ENCODE measurements at regions not wholly inside any gene's neighbourhood (a gene's known extent, or its start where the extent isn't known, plus 50 kb on each side); places are given as distances from the start of the nearest gene placed in this dataset.

DNA sequence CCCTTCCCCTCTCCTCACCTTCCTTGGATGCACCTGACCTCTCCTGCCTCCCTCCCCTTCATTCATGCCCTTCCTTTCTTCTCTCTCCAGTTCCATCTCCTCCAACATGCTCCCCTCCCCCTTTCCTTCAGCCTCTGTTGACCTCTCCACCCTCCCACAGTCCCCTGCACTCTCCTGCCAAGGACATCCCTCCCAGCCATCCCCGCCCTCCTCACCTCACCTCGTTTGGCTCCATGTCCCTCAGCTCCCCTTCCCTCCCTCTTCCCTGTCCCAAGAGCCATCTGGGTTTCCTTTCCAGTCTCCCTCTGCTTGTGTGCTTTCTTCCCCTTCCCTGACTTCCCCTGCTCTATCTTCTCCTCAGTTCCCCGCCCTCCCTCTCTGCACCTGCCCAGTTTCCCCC is 819.7 kb downstream of the KCNJ18 start:
- H3K27ac Mint-ChIP-seq (ENCODE audit: unreplicated experiment) = no peak overlapping the region
- H3K36me3 Mint-ChIP-seq (ENCODE audit: low read depth, unreplicated experiment) = peaks cover 11% of the 10 kb centered on the region
- H3K9me3 Mint-ChIP-seq (ENCODE audit: unreplicated experiment) = peaks cover 30% of the 10 kb centered on the region
- no peak for DNase-seq (ENCODE audit: low spot score)
- H3K4me1 Mint-ChIP-seq (ENCODE audit: unreplicated experiment) = no peaks in the 10 kb centered on the region
- H3K4me3 Mint-ChIP-seq (ENCODE audit: unreplicated experiment) = no peak overlapping the region
- H3K27me3 Mint-ChIP-seq (ENCODE audit: unreplicated experiment) = peaks cover 14% of the 10 kb centered on the region
- TF ChIP-seq, protein P1, sequence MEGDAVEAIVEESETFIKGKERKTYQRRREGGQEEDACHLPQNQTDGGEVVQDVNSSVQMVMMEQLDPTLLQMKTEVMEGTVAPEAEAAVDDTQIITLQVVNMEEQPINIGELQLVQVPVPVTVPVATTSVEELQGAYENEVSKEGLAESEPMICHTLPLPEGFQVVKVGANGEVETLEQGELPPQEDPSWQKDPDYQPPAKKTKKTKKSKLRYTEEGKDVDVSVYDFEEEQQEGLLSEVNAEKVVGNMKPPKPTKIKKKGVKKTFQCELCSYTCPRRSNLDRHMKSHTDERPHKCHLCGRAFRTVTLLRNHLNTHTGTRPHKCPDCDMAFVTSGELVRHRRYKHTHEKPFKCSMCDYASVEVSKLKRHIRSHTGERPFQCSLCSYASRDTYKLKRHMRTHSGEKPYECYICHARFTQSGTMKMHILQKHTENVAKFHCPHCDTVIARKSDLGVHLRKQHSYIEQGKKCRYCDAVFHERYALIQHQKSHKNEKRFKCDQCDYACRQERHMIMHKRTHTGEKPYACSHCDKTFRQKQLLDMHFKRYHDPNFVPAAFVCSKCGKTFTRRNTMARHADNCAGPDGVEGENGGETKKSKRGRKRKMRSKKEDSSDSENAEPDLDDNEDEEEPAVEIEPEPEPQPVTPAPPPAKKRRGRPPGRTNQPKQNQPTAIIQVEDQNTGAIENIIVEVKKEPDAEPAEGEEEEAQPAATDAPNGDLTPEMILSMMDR (IDR thresholded peaks at IDR 0.05; ENCODE audit: unreplicated experiment) = no peak

DNA sequence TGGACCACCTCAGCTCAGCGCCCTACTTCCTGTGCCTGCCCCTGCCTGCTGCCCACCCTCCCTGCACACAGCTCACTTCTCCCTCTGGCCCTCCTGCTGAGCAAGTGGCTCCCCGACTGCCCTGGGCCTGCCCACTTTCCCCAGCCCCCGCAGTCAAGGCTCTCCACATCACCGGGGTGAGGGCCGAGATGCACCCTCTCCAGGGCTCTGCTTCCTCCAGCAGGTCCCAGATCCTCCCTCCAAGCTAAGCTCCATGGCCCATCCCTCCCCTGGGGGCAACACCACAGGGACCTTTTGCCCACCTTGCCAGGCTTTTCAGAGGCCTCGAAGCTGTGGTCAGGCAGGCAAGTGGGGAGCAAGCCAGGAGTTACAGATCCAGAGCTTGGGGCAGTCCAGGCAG is 820.2 kb downstream of the KCNJ18 start:
- Mint-ChIP-seq H3K36me3 (ENCODE audit: low read depth, unreplicated experiment) (peaks cover 12% of the 10 kb centered on the region), H3K4me1 (ENCODE audit: unreplicated experiment) (no peaks in the 10 kb centered on the region), H3K9me3 (ENCODE audit: unreplicated experiment) (peaks cover 30% of the 10 kb centered on the region)

DNA sequence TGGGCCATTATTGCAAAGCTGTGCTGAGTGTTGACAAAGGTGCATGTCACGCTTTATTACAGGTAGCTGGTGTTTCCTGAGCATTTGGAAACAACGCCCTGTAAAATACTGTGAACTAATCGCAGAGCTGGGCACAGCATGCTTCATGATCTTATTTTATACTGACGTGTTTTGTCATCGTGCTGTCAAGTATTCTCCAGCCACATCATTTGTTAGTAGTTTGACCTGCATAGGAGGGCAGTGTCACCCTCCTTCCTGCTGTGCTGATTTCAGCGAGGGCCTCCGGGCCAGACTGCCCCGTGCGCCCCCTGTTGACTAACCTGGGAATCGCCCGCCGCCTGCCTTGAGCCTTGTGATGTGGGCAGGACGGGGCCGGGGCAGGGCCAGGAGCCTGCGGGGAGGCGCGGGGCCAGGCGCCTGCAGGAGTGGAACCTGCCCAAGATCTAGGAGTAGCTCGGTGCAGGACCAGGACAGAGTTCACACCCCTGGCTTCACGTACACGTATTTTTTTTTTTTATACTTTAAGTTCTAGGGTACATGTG is 820.7 kb downstream of the KCNJ18 start:
- DNase-seq (ENCODE audit: low spot score) = no peak
- peaks cover 14% of the 10 kb centered on the region for H3K27me3 Mint-ChIP-seq (ENCODE audit: unreplicated experiment)
- TF ChIP-seq, protein P1 (IDR thresholded peaks at IDR 0.05; ENCODE audit: unreplicated experiment) = no peak
- H3K27ac Mint-ChIP-seq (ENCODE audit: unreplicated experiment) = no peak overlapping the region
- peaks cover 30% of the 10 kb centered on the region for H3K9me3 Mint-ChIP-seq (ENCODE audit: unreplicated experiment)
- no peak overlapping the region for H3K4me3 Mint-ChIP-seq (ENCODE audit: unreplicated experiment)
- peaks cover 12% of the 10 kb centered on the region for H3K36me3 Mint-ChIP-seq (ENCODE audit: low read depth, unreplicated experiment)
- no peaks in the 10 kb centered on the region for H3K4me1 Mint-ChIP-seq (ENCODE audit: unreplicated experiment)

More for the DNA sequence above, 820.2 kb downstream of the KCNJ18 start:
- no peak for DNase-seq (ENCODE audit: low spot score)
- Mint-ChIP-seq H3K27ac (ENCODE audit: unreplicated experiment) (no peak overlapping the region), H3K27me3 (ENCODE audit: unreplicated experiment) (peaks cover 14% of the 10 kb centered on the region), H3K4me3 (ENCODE audit: unreplicated experiment) (no peak overlapping the region)
- TF ChIP-seq, protein P1 (IDR thresholded peaks at IDR 0.05; ENCODE audit: unreplicated experiment) = no peak

DNA sequence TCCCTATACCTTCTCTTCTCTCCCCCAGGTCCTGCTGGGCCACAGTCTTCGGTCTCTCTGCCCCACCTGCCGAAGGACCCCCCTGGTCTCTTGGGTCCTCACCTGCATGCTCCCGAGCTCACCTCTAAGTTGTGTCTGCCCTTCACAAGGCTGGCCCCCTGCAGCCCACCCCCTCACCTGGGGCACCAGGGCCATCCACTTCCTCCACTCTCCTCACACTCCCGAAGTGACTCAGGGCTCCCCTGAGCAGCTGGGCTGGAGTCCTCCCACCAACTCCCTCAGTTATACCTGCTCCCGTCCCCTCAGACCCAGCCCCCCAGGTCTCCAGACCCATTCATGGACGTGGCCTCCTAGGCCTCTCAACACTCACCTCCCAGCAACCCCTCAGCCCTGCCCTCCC is 822.0 kb downstream of the KCNJ18 start:
- DNase-seq (ENCODE audit: low spot score) = no peak
- H3K27me3 Mint-ChIP-seq (ENCODE audit: unreplicated experiment) = peaks cover 14% of the 10 kb centered on the region
- H3K9me3 Mint-ChIP-seq (ENCODE audit: unreplicated experiment) = peaks cover 30% of the 10 kb centered on the region
- H3K4me3 Mint-ChIP-seq (ENCODE audit: unreplicated experiment) = no peak overlapping the region
- TF ChIP-seq, protein P1 (IDR thresholded peaks at IDR 0.05; ENCODE audit: unreplicated experiment) = no peak
- H3K27ac Mint-ChIP-seq (ENCODE audit: unreplicated experiment) = no peak overlapping the region
- H3K4me1 Mint-ChIP-seq (ENCODE audit: unreplicated experiment) = no peaks in the 10 kb centered on the region
- peaks cover 12% of the 10 kb centered on the region for H3K36me3 Mint-ChIP-seq (ENCODE audit: low read depth, unreplicated experiment)

DNA sequence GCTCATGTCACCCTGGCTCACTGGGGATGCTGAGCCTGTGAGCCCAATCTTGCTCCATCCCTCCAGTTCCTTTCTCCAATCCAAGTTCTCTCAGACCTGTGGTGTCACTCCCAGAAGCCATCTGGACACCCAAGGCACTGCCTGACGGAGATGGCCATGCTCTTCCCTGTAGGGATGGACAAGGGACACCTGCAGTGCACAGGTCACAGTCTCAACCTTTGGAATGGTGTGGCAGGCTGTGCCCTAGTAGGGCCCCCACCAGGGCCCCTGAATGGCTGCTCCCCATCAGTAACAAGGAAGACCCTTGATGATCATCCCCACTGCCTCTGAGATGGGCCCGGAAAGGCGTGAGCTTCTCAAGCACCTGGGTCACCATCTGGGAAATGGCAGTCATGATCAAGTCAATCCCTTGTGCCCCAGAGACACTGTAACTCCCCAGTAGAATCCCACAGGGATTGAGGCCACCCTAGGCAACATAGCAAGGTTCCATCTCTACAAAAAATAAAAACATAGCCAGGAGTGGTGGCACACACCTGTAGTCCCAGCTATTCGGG is 822.5 kb downstream of the KCNJ18 start:
- no peaks in the 10 kb centered on the region for H3K4me1 Mint-ChIP-seq (ENCODE audit: unreplicated experiment)
- no peak for DNase-seq (ENCODE audit: low spot score)
- peaks cover 29% of the 10 kb centered on the region for H3K9me3 Mint-ChIP-seq (ENCODE audit: unreplicated experiment)
- no peak overlapping the region for H3K4me3 Mint-ChIP-seq (ENCODE audit: unreplicated experiment)
- H3K36me3 Mint-ChIP-seq (ENCODE audit: low read depth, unreplicated experiment) = peaks cover 12% of the 10 kb centered on the region
- H3K27me3 Mint-ChIP-seq (ENCODE audit: unreplicated experiment) = peaks cover 14% of the 10 kb centered on the region
- TF ChIP-seq, protein P1 (IDR thresholded peaks at IDR 0.05; ENCODE audit: unreplicated experiment) = no peak
- H3K27ac Mint-ChIP-seq (ENCODE audit: unreplicated experiment) = no peak overlapping the region
